Effector memory CD8-positive, alpha-beta T cell (primary cell): ENCODE measurements at regions not wholly inside any gene's neighbourhood (a gene's known extent, or its start where the extent isn't known, plus 50 kb on each side); places are given as distances from the start of the nearest gene placed in this dataset.
A peak's percentile ranks its signal among the peaks of the same experiment; 100 is the strongest.

Experiments used
- ATAC-seq: fragments of 150-1000 bp; cut with Tn5 transposase; replicated peaks from 2 replicates; pipeline ENCODE4 v1.10.0; 2021; ENCODE audit warnings: mild to moderate bottlenecking, moderate library complexity
- DNase-seq, 3 experiments: peaks; one replicate each; pipeline ENCODE4 v3.0.0; 2021
- H3K27ac Mint-ChIP-seq, 2 donors: one replicate each; pipeline ENCODE4 v1.8.0; 2022; ENCODE audit warnings: mild to moderate bottlenecking in 2 of 2, mixed read lengths in 2 of 2, moderate library complexity in 2 of 2
- H3K27me3 Mint-ChIP-seq, 2 donors: one replicate each; pipeline ENCODE4 v1.8.0; 2022; ENCODE audit warnings: mixed read lengths in 2 of 2
- H3K36me3 Mint-ChIP-seq: one replicate; pipeline ENCODE4 v1.8.0; 2022; ENCODE audit warnings: mild to moderate bottlenecking, moderate library complexity, mixed read lengths; ENCODE audit not compliant: insufficient read depth
- H3K4me1 Mint-ChIP-seq, 2 donors: one replicate each; pipeline ENCODE4 v1.8.0; 2022; ENCODE audit warnings: low read depth in 2 of 2, mixed read lengths in 2 of 2
- H3K4me3 Mint-ChIP-seq, 2 donors: one replicate each; pipeline ENCODE4 v1.8.0; 2022; ENCODE audit warnings: mild to moderate bottlenecking in 2 of 2, mixed read lengths in 2 of 2, moderate library complexity in 2 of 2
- H3K9me3 Mint-ChIP-seq, 2 donors: one replicate each; pipeline ENCODE4 v1.8.0; 2022; ENCODE audit warnings: mixed read lengths in 2 of 2

DNA sequence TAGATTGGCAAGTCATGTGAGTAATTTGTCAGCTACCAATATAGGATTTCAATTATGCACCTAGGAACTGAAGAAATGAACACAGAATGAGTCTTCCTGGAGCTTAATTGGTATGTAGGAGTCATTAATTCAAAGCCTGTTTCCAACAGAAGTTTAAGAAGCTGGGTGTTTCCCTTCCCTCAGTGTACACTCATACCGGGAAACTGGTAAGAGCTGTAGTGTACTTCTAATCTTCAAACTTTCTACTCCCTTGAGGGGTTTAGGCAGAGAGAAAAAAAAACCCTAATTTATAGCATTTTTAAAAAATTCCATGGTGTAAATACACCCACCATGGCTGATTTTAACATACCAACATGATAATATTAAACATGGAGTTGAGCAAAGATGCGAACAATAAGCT is 665.7 kb upstream of the SLITRK5 start:
- Mint-ChIP-seq H3K9me3 (peaks cover 9 to 10% of the 10 kb centered on the region in 2 donors), H3K4me3 (no peak overlapping the region)

DNA sequence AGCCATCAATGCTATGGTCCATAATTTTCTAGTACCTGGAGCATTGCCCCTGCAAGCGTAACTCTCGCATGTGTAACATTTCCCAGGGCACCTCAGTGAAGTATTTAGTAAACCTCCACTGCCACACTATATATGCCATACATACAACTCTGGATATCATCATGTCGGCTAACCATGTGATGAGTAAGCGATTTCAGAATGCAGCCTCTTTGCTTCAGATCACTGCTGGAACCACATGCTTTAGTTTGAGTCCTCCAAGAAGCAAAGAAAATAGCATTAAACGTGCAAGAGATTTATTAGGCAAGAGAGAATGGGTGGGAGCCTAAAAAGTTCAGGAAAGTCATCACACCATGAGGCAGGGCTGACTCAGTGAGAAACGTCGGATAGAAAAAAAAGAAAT is 635.6 kb upstream of the SLITRK5 start:
- H3K36me3 Mint-ChIP-seq = no peaks in the 10 kb centered on the region
- no peak overlapping the region for H3K27ac Mint-ChIP-seq
- H3K27me3 Mint-ChIP-seq = no peaks in the 10 kb centered on the region
- DNase-seq (no peak), ATAC-seq (no peak)
- H3K9me3 Mint-ChIP-seq = peaks cover 0 to 11% of the 10 kb centered on the region in 2 donors
- H3K4me1 Mint-ChIP-seq = no peaks in the 10 kb centered on the region
- H3K4me3 Mint-ChIP-seq = no peak overlapping the region

More for the DNA sequence above, 665.7 kb upstream of the SLITRK5 start:
- no peak for ATAC-seq
- no peaks in the 10 kb centered on the region for H3K27me3 Mint-ChIP-seq
- no peaks in the 10 kb centered on the region for H3K36me3 Mint-ChIP-seq
- no peak overlapping the region for H3K27ac Mint-ChIP-seq
- no peaks in the 10 kb centered on the region for H3K4me1 Mint-ChIP-seq
- DNase-seq = no peak

DNA sequence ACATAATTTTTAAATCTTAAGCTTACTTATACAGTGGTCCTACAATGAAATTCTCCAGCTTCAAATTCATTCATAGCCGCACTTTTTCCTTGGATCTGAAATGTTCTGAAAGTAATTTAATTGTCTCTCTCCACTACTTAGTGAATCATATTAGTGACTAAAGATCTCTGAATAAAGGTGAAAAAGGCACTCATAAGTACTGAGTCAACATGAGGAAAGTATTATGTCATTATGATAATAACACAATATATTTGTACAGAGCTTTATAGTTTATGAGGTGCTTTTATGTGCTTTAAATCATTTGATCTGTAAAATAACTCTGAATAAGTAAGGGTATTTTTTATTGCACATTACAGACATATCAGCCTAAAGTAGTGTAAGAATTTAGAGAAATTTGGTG is 628.2 kb upstream of the SLITRK5 start:
- Mint-ChIP-seq H3K36me3 (no peaks in the 10 kb centered on the region), H3K4me1 (no peaks in the 10 kb centered on the region), H3K4me3 (no peak overlapping the region), H3K9me3 (peaks cover 6 to 7% of the 10 kb centered on the region in 2 donors), H3K27me3 (no peaks in the 10 kb centered on the region), H3K27ac (no peak overlapping the region)
- no peak for ATAC-seq
- DNase-seq = no peak

DNA sequence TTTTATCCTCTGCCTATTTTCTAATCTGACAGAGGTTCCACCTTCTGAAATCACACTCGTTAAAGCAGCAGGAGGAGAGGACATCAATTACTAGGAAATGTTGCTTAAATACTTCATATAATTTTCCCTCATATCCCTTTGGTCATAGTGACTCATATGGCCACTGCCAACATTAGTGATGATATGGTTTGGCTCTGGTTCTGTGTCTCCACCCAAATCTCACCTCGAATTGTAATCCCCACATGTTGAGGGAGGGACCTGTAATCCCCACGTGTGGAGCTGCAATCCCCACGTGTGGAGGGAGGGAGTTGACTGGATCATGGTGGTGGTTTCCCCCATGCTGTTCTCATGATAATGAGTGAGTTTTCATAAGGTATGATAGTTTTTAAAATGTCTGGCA is 618.4 kb upstream of the SLITRK5 start:
- Mint-ChIP-seq H3K36me3 (no peaks in the 10 kb centered on the region), H3K27me3 (no peaks in the 10 kb centered on the region), H3K27ac (no peak overlapping the region), H3K4me1 (no peaks in the 10 kb centered on the region), H3K9me3 (peaks cover 0 to 4% of the 10 kb centered on the region in 2 donors), H3K4me3 (no peak overlapping the region)
- ATAC-seq (no peak), DNase-seq (no peak)

DNA sequence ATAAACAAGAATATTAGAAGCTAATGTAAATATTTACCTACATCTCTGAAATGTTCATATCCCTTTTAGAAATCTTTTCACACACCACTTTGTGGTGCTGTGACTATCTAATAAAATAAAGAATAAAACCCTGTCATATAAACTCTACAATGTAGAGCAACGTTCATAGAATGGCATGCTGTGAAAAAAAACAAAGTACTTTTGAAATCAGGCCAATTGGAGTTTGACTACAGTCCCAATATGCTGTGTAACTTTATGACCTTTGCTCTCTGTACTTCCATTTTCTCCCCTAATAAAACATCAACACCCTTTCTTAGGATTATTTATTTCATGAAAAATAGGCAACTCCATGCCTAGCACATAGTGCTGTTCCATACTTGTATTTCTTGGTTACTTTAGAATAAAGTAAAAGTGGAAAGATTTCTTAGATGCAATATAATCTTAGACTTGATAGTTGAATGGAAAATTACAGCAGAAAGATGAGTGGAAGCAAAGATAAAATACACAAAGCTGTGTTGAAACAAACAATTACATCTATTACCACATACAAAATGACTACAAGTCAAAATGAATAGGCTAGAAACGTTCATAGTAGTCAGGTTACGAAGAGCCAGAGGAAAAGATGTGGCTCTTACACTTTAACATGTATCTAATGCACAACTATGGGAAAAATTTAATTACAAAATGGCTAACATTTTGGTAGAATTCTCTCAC is 613.2 kb upstream of the SLITRK5 start:
- Mint-ChIP-seq H3K27me3 (no peaks in the 10 kb centered on the region), H3K27ac (no peak overlapping the region), H3K4me1 (no peaks in the 10 kb centered on the region), H3K36me3 (no peaks in the 10 kb centered on the region), H3K9me3 (peaks cover 0 to 3% of the 10 kb centered on the region in 2 donors), H3K4me3 (no peak overlapping the region)
- DNase-seq = no peak
- ATAC-seq = no peak

DNA sequence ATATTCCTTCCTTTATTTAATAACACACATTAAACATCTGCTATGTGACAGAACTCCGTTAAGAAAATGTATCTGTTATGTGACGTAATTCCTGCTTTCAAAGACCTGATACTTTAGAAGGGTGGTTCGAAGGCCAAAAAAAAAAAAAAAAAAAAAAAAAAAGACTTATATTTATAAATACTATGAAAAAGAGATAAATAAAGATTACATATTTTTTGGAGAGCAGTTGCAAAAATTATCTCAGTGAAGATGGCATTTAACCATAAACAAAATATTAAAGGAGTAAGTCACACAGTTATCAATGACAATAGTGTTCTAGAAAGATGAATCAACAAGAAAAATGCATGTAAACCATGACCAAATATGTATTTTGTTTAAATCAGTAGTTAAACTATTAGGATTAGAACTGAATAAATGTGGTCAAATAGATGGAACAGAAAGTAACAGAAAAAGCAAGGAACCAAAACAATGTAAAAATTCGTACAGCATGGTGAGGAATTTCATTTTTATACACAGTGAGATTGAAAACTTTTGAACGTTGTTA is 612.3 kb upstream of the SLITRK5 start:
- DNase-seq (no peak), ATAC-seq (no peak)
- no peak overlapping the region for H3K4me3 Mint-ChIP-seq
- H3K4me1 Mint-ChIP-seq = no peaks in the 10 kb centered on the region
- peaks cover 0 to 4% of the 10 kb centered on the region in 2 donors for H3K9me3 Mint-ChIP-seq
- H3K36me3 Mint-ChIP-seq = no peaks in the 10 kb centered on the region
- no peak overlapping the region for H3K27ac Mint-ChIP-seq
- no peaks in the 10 kb centered on the region for H3K27me3 Mint-ChIP-seq

DNA sequence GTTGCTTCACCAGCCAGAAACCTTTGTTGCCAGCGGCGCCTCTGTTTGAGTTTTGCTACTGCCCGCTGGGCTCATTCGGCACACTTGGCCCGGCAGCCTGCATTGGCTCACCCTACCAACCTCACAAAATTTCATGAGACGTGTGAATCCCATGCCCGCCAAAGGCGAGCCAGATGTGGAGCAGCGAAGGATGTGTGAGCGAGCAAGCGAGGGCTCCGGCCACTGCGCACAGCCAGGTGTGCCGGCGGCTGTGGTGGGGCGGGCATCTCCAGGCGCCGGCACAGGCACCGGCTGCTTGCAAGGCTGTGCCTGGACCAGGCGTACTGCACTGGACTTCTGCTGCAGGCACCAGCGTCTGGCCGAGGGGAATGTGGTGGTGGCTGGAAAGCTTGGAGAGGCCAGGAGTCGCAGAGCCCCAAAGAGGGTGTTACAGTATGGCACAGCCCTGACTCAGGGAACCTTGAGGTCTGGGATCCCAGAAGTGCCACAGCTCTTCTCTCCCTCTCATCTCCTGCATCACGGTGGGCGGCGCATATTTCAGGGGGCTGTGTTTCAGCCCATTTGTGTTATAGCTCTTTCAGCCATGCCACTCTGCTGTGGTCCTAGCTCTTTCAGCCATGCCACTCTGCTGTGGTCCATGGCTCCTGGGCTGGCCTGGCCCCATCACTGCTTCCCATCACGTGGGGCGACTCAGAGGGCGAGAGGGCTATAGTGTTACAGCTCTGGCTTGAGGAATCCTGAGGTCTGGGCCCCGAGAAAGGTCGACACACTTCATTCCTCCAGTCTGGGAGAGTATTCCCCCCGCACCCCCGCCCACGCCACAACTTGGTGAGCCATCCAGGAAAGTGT is 592.0 kb upstream of the SLITRK5 start:
- no peaks in the 10 kb centered on the region for H3K9me3 Mint-ChIP-seq
- no peaks in the 10 kb centered on the region for H3K27me3 Mint-ChIP-seq
- ATAC-seq (no peak), DNase-seq (no peak)
- no peaks in the 10 kb centered on the region for H3K4me1 Mint-ChIP-seq
- H3K36me3 Mint-ChIP-seq = no peaks in the 10 kb centered on the region
- no peak overlapping the region for H3K4me3 Mint-ChIP-seq
- no peak overlapping the region for H3K27ac Mint-ChIP-seq

DNA sequence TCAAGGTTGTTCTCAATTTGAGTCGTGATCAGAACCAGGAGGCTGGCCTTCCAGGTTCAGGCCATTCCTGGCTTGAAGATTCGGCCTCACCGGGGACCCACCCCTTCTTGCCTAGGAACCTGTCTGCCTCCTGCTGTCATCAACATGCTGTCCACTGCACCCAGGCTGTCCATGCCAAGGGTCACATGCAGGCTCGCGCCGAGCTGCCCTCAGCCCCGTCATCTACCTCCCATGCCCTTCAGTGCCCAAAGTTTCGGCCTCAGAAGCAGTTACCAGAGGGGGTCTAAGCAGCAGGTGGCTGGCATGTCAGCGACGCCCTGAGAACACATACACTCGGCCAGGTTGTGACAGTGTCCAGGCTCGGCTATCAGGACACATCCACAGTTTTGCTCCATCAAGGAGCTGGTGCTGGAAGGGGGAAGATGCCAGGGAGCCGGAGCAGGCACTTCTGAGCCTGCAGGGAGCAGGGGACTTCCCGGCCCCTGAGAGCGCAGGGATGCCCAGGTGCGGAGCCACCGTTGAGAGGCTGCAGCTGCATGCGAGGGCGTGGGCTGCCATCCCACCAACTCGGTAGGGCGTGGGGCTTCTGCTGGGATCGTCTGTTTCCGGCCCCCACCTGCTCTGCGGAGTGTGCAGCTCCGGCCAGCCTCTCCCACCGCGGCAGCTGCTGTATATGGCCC is 590.9 kb upstream of the SLITRK5 start:
- no peaks in the 10 kb centered on the region for H3K36me3 Mint-ChIP-seq
- DNase-seq = no peak
- no peaks in the 10 kb centered on the region for H3K27me3 Mint-ChIP-seq
- H3K9me3 Mint-ChIP-seq = no peaks in the 10 kb centered on the region
- H3K4me3 Mint-ChIP-seq = no peak overlapping the region
- no peak overlapping the region for H3K27ac Mint-ChIP-seq
- no peaks in the 10 kb centered on the region for H3K4me1 Mint-ChIP-seq
- ATAC-seq = no peak

DNA sequence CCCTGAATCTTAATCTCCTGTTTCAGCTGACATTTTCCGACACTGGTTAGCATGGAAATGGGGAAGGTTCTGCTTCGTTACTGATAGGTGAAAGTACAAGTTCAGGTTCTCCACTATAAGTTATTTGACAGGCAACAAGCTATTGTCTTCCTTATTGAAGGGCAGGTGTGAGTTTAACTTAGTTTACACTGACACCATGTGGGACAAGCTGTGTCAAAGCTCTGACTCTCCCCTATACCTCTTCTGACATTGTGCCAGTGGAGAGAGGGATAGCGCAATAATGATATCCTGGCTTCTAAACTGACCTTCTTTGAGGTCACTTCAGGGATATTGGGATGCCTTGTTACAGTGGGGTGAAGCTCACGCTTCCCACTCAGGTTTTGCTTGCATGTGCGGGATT is 587.0 kb upstream of the SLITRK5 start:
- Mint-ChIP-seq H3K4me3 (no peak overlapping the region), H3K27me3 (no peaks in the 10 kb centered on the region)
- ATAC-seq = no peak

DNA sequence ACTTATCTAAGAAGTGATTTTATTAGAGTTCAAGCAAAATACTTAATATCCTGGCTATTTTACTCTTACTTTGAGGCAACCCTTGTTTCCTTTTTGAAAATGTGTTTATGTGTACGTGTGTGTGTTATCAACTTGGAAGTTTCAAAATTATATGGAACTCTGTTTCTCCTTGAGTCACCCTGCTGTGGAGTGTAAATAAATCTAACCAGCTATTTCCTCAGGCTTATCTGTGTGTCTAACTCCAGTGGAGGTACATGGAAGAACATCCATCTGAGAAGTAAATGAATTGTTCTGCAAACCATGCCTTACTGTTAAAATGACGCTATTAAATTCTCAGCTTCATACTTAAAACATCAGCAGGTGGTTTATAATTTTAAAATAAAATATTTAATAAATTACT is 583.4 kb upstream of the SLITRK5 start:
- H3K36me3 Mint-ChIP-seq = no peaks in the 10 kb centered on the region
- H3K27ac Mint-ChIP-seq = no peak overlapping the region
- no peaks in the 10 kb centered on the region for H3K9me3 Mint-ChIP-seq
- no peaks in the 10 kb centered on the region for H3K4me1 Mint-ChIP-seq
- no peak overlapping the region for H3K4me3 Mint-ChIP-seq
- no peak for DNase-seq
- no peak for ATAC-seq
- no peaks in the 10 kb centered on the region for H3K27me3 Mint-ChIP-seq

More for the DNA sequence above, 587.0 kb upstream of the SLITRK5 start:
- no peak for DNase-seq
- no peaks in the 10 kb centered on the region for H3K36me3 Mint-ChIP-seq
- peak overlapping the region in 1 of 2 donors; percentile 20 for H3K27ac Mint-ChIP-seq
- no peaks in the 10 kb centered on the region for H3K9me3 Mint-ChIP-seq
- H3K4me1 Mint-ChIP-seq = no peaks in the 10 kb centered on the region

DNA sequence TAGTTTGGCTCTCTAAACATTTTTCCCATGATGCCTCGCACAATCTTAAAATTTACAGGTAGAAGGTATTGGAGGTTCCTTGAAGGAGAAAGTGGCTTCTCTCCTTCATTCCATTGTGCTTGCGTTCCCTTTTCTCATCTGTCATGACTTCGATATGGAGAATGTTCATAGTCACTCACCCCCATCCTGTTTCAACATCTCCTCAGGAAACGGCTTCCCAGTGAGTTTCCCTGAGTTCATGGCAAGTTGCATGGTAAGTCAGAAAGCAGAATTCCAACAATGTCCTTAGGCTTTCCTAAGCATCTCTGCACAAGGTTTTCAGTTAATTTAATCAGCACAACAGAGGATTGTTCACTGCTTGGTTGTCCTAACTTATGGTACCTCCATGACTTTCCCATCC is 581.8 kb upstream of the SLITRK5 start:
- H3K4me1 Mint-ChIP-seq = no peaks in the 10 kb centered on the region
- no peak for DNase-seq

DNA sequence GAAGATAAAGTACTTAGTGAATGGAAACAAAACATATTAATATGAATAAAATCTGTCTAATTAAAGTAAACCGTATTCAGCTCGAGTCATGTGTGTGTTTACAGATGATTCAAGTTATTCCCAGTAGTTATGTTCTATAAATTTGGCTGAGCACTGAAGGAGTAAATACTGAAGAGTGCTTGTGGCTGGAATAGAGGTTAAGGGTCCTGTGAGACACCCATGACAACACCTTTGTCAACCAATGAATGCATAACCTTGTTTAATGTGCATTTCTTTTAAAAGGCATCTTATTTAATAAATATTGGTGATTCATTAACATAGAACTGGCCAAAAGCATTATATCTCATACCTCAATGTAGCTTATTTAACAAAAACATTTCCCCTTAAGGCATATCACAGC is 577.8 kb upstream of the SLITRK5 start:
- Mint-ChIP-seq H3K27ac (no peak overlapping the region), H3K9me3 (peaks cover 3 to 7% of the 10 kb centered on the region in 2 donors), H3K4me3 (no peak overlapping the region), H3K4me1 (no peaks in the 10 kb centered on the region), H3K27me3 (no peaks in the 10 kb centered on the region), H3K36me3 (no peaks in the 10 kb centered on the region)
- no peak for DNase-seq
- ATAC-seq = no peak

More for the DNA sequence above, 581.8 kb upstream of the SLITRK5 start:
- Mint-ChIP-seq H3K36me3 (no peaks in the 10 kb centered on the region), H3K4me3 (no peak overlapping the region), H3K27me3 (no peaks in the 10 kb centered on the region), H3K27ac (no peak overlapping the region), H3K9me3 (no peaks in the 10 kb centered on the region)
- no peak for ATAC-seq

DNA sequence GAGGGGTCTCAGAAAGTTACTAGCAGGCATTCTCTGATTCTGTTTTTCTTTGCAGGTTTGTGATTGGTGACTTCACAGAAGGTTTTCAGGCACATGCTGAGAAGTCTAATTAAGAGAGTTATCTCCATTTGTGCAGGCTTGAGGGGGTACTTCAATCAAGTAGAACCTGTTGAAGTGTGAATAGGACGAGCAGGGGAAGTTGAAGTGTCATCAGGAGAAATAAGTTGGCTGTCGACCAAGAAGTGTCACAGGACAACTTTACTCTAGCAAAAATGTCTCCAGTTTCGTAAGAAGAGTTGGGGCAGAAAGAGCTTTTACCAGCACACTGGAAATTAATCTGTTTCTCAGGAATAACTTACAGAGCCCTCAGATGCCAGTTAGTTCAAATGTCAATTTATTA is 576.5 kb upstream of the SLITRK5 start:
- ATAC-seq = no peak
- no peak overlapping the region for H3K27ac Mint-ChIP-seq
- H3K9me3 Mint-ChIP-seq = peaks cover 3 to 7% of the 10 kb centered on the region in 2 donors
- no peaks in the 10 kb centered on the region for H3K4me1 Mint-ChIP-seq
- H3K27me3 Mint-ChIP-seq = no peaks in the 10 kb centered on the region
- no peaks in the 10 kb centered on the region for H3K36me3 Mint-ChIP-seq
- no peak for DNase-seq
- H3K4me3 Mint-ChIP-seq = no peak overlapping the region
